ENCODE measurements at regions not wholly inside any gene's neighbourhood (a gene's known extent, or its start where the extent isn't known, plus 50 kb on each side); places are given as distances from the start of the nearest gene placed in this dataset.

DNA sequence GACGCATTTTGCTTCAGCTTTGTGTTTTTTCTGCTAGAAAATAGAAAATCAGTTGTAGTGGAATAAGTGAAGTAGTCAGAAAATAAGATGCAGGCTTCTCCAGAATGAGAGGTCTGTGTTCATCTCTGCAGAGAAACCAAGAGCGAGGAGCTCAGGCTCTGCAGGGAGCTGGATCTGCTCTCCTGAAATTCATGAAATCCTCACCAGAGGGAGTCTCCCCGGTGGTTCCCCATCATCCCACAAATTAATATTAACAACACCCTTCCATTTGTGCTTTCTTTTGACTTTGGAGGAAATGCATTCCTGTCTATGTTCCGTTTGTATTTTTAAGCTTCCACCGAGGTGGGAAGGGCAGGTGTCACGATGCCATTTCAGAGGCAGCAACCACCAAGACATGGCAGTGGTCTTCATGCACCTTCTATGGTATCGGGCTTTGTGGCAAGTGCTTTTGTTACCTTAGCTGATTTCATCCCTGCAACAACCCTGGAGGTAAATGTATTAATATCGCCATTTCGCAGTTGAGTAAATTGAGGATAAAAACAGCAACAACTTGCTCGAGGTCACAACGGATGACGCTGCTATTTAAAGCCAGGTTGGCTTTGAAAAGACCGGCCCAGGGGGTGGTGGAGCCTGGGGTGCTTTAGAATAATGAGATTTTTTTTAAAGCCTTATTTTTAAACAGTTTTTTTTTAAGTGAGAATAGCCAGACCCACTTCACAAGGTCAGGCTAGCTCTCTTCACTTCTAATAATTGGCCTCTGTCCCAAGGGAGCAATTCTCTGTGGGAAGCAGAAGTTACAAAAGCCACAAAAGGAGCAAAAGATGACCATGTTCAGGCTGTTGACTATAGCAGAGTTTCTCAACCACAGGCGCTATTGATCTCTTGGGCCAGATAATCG lies 367.6 kb upstream of the ERCC4 start:
- H3K36me3 ChIP-seq (ENCODE audit: insufficient read depth, low read length) = no peaks in the 10 kb centered on the region
- no peak overlapping the region for H3K4me3 ChIP-seq (ENCODE audit: low read depth in 1 of 2, low read length in 2 of 2)
- no peak for DNase-seq
- no peaks in the 10 kb centered on the region for H4K20me1 ChIP-seq (ENCODE audit: insufficient read depth, low read length)
- H3K27ac ChIP-seq (ENCODE audit: low read length) = no peak overlapping the region
- no peaks in the 10 kb centered on the region for H3K4me1 ChIP-seq (ENCODE audit: insufficient read depth, low read length)
- H3K27me3 ChIP-seq (ENCODE audit: insufficient read depth, low read length, poor library complexity) = no peaks in the 10 kb centered on the region
- no peak overlapping the region for H2AFZ ChIP-seq (ENCODE audit: low read depth, low read length)
- no peak for ATAC-seq (ENCODE audit: insufficient read depth, low read depth)
- no peak overlapping the region for H3K4me2 ChIP-seq (ENCODE audit: insufficient read depth, low read length)
- no peaks in the 10 kb centered on the region for H3K9me3 ChIP-seq (ENCODE audit: insufficient read depth, low read length, severe bottlenecking)
- TF ChIP-seq, protein P1, sequence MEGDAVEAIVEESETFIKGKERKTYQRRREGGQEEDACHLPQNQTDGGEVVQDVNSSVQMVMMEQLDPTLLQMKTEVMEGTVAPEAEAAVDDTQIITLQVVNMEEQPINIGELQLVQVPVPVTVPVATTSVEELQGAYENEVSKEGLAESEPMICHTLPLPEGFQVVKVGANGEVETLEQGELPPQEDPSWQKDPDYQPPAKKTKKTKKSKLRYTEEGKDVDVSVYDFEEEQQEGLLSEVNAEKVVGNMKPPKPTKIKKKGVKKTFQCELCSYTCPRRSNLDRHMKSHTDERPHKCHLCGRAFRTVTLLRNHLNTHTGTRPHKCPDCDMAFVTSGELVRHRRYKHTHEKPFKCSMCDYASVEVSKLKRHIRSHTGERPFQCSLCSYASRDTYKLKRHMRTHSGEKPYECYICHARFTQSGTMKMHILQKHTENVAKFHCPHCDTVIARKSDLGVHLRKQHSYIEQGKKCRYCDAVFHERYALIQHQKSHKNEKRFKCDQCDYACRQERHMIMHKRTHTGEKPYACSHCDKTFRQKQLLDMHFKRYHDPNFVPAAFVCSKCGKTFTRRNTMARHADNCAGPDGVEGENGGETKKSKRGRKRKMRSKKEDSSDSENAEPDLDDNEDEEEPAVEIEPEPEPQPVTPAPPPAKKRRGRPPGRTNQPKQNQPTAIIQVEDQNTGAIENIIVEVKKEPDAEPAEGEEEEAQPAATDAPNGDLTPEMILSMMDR (IDR thresholded peaks at IDR 0.05; ENCODE audit: borderline replicate concordance, extremely low read depth, low read length, poor library complexity, severe bottlenecking) = no peak
- TF ChIP-seq EZH2 (IDR thresholded peaks at IDR 0.05; ENCODE audit: borderline replicate concordance, low read depth, low read length, severe bottlenecking) = no peak
- H3K79me2 ChIP-seq (ENCODE audit: insufficient read depth, low read length) = no peaks in the 10 kb centered on the region
- no peak overlapping the region for H3K9ac ChIP-seq (ENCODE audit: low read depth, low read length)

DNA sequence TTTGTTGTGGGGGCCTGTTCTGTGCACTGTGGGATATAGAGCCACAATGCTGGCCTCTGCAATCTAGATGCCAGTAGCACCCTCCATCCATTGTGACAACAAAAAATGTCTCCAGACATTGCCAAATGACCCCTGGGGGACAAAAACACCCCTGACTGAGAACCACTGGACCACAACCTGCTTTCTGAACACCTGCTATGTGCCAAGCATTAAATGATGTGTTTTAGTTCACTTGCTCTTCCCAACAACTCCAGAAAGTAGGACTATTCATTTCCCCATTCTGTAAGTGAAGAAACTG lies 367.0 kb upstream of the ERCC4 start:
- H3K4me3 ChIP-seq (ENCODE audit: low read depth in 1 of 2, low read length in 2 of 2) = no peak overlapping the region
- H2AFZ ChIP-seq (ENCODE audit: low read depth, low read length) = no peak overlapping the region
- H3K27me3 ChIP-seq (ENCODE audit: insufficient read depth, low read length, poor library complexity) = no peaks in the 10 kb centered on the region
- H3K27ac ChIP-seq (ENCODE audit: low read length) = no peak overlapping the region
- ATAC-seq (ENCODE audit: insufficient read depth, low read depth) (no peak), DNase-seq (no peak)
- H3K79me2 ChIP-seq (ENCODE audit: insufficient read depth, low read length) = no peaks in the 10 kb centered on the region
- H3K36me3 ChIP-seq (ENCODE audit: insufficient read depth, low read length) = no peaks in the 10 kb centered on the region
- H4K20me1 ChIP-seq (ENCODE audit: insufficient read depth, low read length) = no peaks in the 10 kb centered on the region
- no peak overlapping the region for H3K9ac ChIP-seq (ENCODE audit: low read depth, low read length)
- H3K4me1 ChIP-seq (ENCODE audit: insufficient read depth, low read length) = no peaks in the 10 kb centered on the region
- no peak overlapping the region for H3K4me2 ChIP-seq (ENCODE audit: insufficient read depth, low read length)
- TF ChIP-seq, protein P1 (IDR thresholded peaks at IDR 0.05; ENCODE audit: borderline replicate concordance, extremely low read depth, low read length, poor library complexity, severe bottlenecking) = no peak
- no peak for TF ChIP-seq EZH2 (IDR thresholded peaks at IDR 0.05; ENCODE audit: borderline replicate concordance, low read depth, low read length, severe bottlenecking)
- no peaks in the 10 kb centered on the region for H3K9me3 ChIP-seq (ENCODE audit: insufficient read depth, low read length, severe bottlenecking)

DNA sequence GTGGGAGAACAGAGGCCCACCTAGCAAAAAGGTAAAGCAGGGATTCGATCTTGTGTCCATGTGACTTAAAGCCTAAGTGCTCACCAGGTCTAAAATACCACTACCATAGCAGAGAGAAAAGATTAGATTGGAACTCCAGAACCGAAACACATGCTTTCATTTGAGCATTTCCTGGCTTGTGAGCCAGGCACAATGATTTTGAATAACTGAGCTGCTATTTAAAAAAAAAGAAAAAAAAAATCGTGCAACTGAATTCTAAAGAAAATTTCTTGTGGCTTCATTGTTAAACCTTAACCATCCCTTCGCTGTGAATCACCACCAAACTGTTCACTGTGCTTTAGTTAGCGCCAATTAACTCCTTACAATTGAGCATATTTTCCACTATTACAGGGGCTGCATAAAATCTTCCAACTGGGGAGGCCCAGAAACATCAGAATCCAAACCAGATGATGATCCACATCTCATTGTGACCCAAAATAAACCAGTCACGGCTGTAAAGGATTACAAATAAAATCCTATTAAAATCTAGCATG lies 366.4 kb upstream of the ERCC4 start:
- Histone ChIP-seq H3K27ac (ENCODE audit: low read length) (no peak overlapping the region), H2AFZ (ENCODE audit: low read depth, low read length) (no peak overlapping the region), H3K36me3 (ENCODE audit: insufficient read depth, low read length) (no peaks in the 10 kb centered on the region), H3K4me3 (ENCODE audit: low read depth in 1 of 2, low read length in 2 of 2) (no peak overlapping the region), H3K4me1 (ENCODE audit: insufficient read depth, low read length) (no peaks in the 10 kb centered on the region), H3K9ac (ENCODE audit: low read depth, low read length) (no peak overlapping the region), H3K9me3 (ENCODE audit: insufficient read depth, low read length, severe bottlenecking) (no peaks in the 10 kb centered on the region), H4K20me1 (ENCODE audit: insufficient read depth, low read length) (no peaks in the 10 kb centered on the region), H3K4me2 (ENCODE audit: insufficient read depth, low read length) (no peak overlapping the region), H3K27me3 (ENCODE audit: insufficient read depth, low read length, poor library complexity) (no peaks in the 10 kb centered on the region), H3K79me2 (ENCODE audit: insufficient read depth, low read length) (no peaks in the 10 kb centered on the region)
- no peak for DNase-seq
- TF ChIP-seq, protein P1 (IDR thresholded peaks at IDR 0.05; ENCODE audit: borderline replicate concordance, extremely low read depth, low read length, poor library complexity, severe bottlenecking) = no peak
- TF ChIP-seq EZH2 (IDR thresholded peaks at IDR 0.05; ENCODE audit: borderline replicate concordance, low read depth, low read length, severe bottlenecking) = no peak
- no peak for ATAC-seq (ENCODE audit: insufficient read depth, low read depth)
